Smooth muscle cell (in vitro differentiated cells): ENCODE measurements at regions not wholly inside any gene's neighbourhood (a gene's known extent, or its start where the extent isn't known, plus 50 kb on each side); places are given as distances from the start of the nearest gene placed in this dataset.
A peak's percentile ranks its signal among the peaks of the same experiment; 100 is the strongest.

ENCODE experiments used
- DNase-seq: peaks from one replicate; lab custom pipeline; 2025; ENCODE audit not compliant: unreplicated experiment; lab: John Stamatoyannopoulos, UW
- H2AFZ ChIP-seq: fragments of 200-600 bp; sonication (generic); 2 replicates; pipeline ENCODE4 v1.6.0; 2016; ENCODE audit warnings: antibody characterized with exemption, low read depth, mild to moderate bottlenecking
- H3F3A ChIP-seq: fragments of 200-600 bp; sonication (generic); 2 replicates; pipeline ENCODE4 v1.6.0; 2017; ENCODE audit warnings: antibody characterized with exemption, low read depth
- H3K27ac ChIP-seq: fragments of 200-600 bp; sonication (generic); 2 replicates; pipeline ENCODE4 v1.5.1; 2016; ENCODE audit warnings: low read depth, mild to moderate bottlenecking
- H3K27me3 ChIP-seq: fragments of 200-600 bp; sonication (generic); 2 replicates; pipeline ENCODE4 v1.6.1; 2016; ENCODE audit warnings: low read depth, mild to moderate bottlenecking
- H3K36me3 ChIP-seq: fragments of 200-600 bp; sonication (generic); 2 replicates; pipeline ENCODE4 v1.5.1; 2016; ENCODE audit warnings: low read depth
- H3K4me1 ChIP-seq: fragments of 200-600 bp; sonication (generic); 2 replicates; pipeline ENCODE4 v1.5.1; 2016; ENCODE audit warnings: low read depth
- H3K4me2 ChIP-seq: fragments of 200-600 bp; sonication (generic); 2 replicates; pipeline ENCODE4 v1.6.0; 2016; ENCODE audit warnings: mild to moderate bottlenecking
- H3K4me3 ChIP-seq: fragments of 200-600 bp; sonication (generic); 2 replicates; pipeline ENCODE4 v1.5.1; 2016; ENCODE audit warnings: mild to moderate bottlenecking
- H3K79me2 ChIP-seq: fragments of 200-600 bp; sonication (generic); 2 replicates; pipeline ENCODE4 v1.6.0; 2016; ENCODE audit warnings: low read depth, mild to moderate bottlenecking
- H3K9ac ChIP-seq: fragments of 200-600 bp; sonication (generic); 2 replicates; pipeline ENCODE4 v1.6.0; 2016; ENCODE audit warnings: low read depth
- H3K9me3 ChIP-seq: fragments of 200-600 bp; sonication (generic); replicated peaks from 2 replicates; pipeline ENCODE4 v1.5.1; 2016; ENCODE audit warnings: low read depth
- H4K20me1 ChIP-seq: fragments of 200-600 bp; sonication (generic); 2 replicates; pipeline ENCODE4 v1.6.0; 2016; ENCODE audit warnings: low read depth
- CTCF ChIP-seq: fragments of 200-600 bp; sonication (generic); IDR thresholded peaks from 2 replicates; pipeline ENCODE4 v1.5.1; 2017; ENCODE audit warnings: borderline replicate concordance, mild to moderate bottlenecking, antibody characterized with exemption; ENCODE audit not compliant: insufficient read depth, poor library complexity, severe bottlenecking
- WGBS: methylation state at CpG from one replicate; pipeline ENCODE4 v1.1.7; 2016; ENCODE audit warnings: low lambda C conversion rate; 5-methylcytosine and 5-hydroxymethylcytosine counted together

DNA sequence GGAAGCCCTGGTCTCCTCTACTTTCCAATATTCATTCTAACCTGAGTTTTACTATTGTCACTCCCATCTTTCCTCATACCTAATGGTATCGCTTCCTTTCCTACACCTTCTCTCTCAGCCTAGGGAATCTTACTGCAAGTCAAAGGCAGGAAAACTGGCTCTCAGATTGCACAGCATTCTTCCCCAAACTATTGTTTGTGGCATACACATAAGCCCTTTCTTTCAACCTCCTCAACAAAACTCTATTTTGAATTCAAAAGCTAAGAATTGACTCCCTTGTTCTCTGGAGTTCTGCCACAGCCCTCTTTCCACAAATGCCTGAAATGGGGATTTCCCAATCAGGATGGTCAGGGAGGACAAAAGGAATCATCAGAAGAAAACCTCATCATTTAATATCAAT is 181.5 kb downstream of the FAM76B start:
- Histone ChIP-seq H3K79me2 (no peaks in the 10 kb centered on the region), H3F3A (no peaks in the 10 kb centered on the region), H3K36me3 (no peaks in the 10 kb centered on the region), H3K27me3 (no peaks in the 10 kb centered on the region), H2AFZ (peak overlapping the region; percentile 4), H3K4me3 (no peak overlapping the region), H3K9ac (no peak overlapping the region), H3K9me3 (no peaks in the 10 kb centered on the region), H4K20me1 (no peaks in the 10 kb centered on the region), H3K27ac (no peak overlapping the region), H3K4me1 (peaks cover 17% of the 10 kb centered on the region), H3K4me2 (no peak overlapping the region)
- no peak for TF ChIP-seq CTCF
- DNase-seq: no peak
- WGBS: 100% methylated on average over 1 of the region's 1 CpG

DNA sequence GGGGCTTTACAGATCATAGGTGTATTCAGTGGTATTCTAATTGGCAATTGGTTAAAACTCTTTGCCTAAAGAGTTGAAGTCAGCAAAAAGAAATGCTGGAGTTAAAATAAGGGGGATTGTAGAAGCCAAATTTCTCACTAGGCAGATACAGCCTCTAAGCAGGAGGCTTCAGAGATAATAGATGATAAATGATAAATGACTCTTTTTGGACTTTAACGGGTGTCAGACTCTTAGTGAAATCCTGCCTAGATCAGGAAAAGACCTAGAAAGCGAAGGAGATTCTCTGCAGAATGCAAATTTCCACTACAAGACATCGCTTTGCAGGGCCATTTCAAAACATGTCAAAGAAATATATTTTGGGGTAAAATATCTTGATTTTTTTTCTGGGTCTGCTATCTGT is 182.8 kb downstream of the FAM76B start:
- Histone ChIP-seq H4K20me1 (no peaks in the 10 kb centered on the region), H3K9me3 (no peaks in the 10 kb centered on the region), H3K27ac (no peak overlapping the region), H3K27me3 (no peaks in the 10 kb centered on the region), H2AFZ (peak overlapping the region; percentile 41), H3K36me3 (no peaks in the 10 kb centered on the region), H3K4me1 (peaks cover 20% of the 10 kb centered on the region), H3K79me2 (no peaks in the 10 kb centered on the region), H3F3A (no peaks in the 10 kb centered on the region), H3K4me3 (no peak overlapping the region), H3K4me2 (no peak overlapping the region), H3K9ac (no peak overlapping the region)
- TF ChIP-seq CTCF: no peak
- DNase-seq: no peak
- WGBS: 81% methylated on average over 3 of the region's 3 CpGs

DNA sequence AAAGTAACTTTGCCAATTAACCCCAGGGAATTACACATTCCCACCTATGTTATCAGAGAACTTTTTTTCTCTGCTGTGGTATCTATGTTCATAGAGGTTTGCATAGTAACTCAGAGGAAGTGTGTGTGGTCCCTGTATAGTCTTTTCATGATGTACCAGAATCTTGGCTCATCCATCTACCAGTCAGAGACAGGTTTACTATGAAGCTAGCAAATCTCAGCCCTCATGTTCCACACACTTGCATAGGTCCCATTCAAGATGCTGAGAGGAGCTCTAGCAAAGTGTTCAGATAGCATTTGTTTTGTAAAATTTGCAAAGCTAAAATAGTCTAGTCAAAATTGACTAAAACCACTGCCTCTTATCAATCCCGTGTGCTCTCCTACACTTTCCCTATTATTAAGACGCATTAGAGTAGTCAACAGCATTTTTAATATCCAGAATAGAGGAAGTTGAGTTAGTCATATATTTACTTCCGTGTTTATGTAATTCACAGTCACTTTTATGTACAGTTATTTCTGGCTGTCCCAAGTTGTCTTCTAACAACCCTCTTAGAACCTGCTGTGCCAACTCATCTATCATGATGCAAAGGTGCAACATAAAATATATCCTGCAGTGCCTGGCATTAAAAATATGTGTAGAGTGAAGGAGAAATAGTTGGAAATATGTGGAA is 184.2 kb downstream of the FAM76B start:
- WGBS: 89% methylated on average over 3 of the region's 3 CpGs
- no peak overlapping the region for H3K4me3 ChIP-seq
- no peak for DNase-seq
- no peak for TF ChIP-seq CTCF
- H3K27me3 ChIP-seq: no peaks in the 10 kb centered on the region
- H3K4me1 ChIP-seq: peaks cover 21% of the 10 kb centered on the region
- H3K79me2 ChIP-seq: no peaks in the 10 kb centered on the region
- H3K9ac ChIP-seq: no peak overlapping the region
- H3K4me2 ChIP-seq: no peak overlapping the region
- H4K20me1 ChIP-seq: no peaks in the 10 kb centered on the region
- no peak overlapping the region for H3K27ac ChIP-seq
- H3F3A ChIP-seq: no peaks in the 10 kb centered on the region
- H2AFZ ChIP-seq: no peak overlapping the region
- H3K9me3 ChIP-seq: no peaks in the 10 kb centered on the region
- H3K36me3 ChIP-seq: no peaks in the 10 kb centered on the region

- WGBS: 30% methylated on average over 2 of the region's 2 CpGs
- TF ChIP-seq CTCF: no peak
- Histone ChIP-seq H3K27ac (peak overlapping the region; percentile 15), H2AFZ (peak overlapping the region; percentile 10), H3K36me3 (no peaks in the 10 kb centered on the region), H3K27me3 (no peaks in the 10 kb centered on the region), H3F3A (peaks cover 8% of the 10 kb centered on the region), H3K4me3 (no peak overlapping the region), H3K9ac (no peak overlapping the region), H3K79me2 (no peaks in the 10 kb centered on the region), H4K20me1 (no peaks in the 10 kb centered on the region), H3K4me1 (peaks cover 29% of the 10 kb centered on the region), H3K9me3 (no peaks in the 10 kb centered on the region), H3K4me2 (no peak overlapping the region)
- no peak for DNase-seq
These were observed 189.5 kb downstream of the FAM76B start for GRCh38 chr11:95599959-95600586.
